HG03457 (cell line): ENCODE measurements at regions not wholly inside any gene's neighbourhood (a gene's known extent, or its start where the extent isn't known, plus 50 kb on each side); places are given as distances from the start of the nearest gene placed in this dataset.

Experiments
- ATAC-seq: cut with Tn5 transposase; IDR thresholded peaks from one replicate; pipeline ENCODE4 v1.9.1; 2021; ENCODE audit warnings: moderate number of reproducible peaks; ENCODE audit not compliant: unreplicated experiment

GRCh38 chr9:107727086-107727780 is 237.7 kb upstream of the KLF4 start:
- ATAC-seq: no peak

DNA sequence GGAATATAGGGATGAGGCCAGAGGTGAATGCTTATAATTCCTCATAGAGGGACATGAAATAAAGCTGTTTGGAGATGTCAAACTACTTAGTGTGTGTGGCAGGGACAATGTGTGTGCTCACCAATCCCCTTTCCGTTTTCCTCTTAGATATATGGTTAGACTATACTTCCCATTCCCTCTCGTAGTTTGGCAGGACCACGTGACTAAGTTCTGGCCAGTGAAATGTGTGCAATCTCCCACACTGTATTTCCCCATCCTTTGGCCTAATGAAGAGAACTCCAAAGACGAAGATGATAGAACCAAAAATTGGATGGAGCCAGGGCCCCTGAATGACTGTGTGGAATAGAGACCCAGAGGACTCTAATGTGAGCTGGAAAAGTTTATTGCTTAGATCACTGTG is 233.4 kb upstream of the KLF4 start:
- ATAC-seq: no peak

DNA sequence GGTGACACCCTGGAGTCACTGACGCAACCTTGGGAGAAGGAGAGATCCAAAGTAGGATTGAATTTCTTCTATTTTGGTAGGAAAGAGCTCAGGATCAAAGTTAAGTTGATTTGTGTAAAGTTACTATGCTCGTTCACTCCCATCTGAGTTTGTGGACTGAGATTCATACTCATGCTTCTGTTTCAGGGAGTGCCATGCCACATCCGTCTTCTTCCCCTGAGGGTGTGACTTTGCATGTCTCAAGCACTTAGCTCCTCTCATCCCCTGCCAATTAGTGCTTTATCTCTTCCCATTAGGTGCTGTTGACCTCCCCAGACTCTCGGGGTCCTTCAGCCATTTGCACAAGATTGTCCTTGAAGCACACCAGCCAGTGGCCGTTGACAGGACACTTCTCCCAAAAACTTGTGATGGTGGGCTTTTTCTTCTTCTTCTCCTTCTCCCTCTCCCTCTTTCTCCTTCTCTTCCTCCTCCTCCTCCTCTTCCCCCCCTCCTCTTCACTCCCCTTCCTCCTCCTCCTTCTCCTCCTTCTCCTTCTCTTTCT is 232.2 kb upstream of the KLF4 start:
- ATAC-seq: no peak

DNA sequence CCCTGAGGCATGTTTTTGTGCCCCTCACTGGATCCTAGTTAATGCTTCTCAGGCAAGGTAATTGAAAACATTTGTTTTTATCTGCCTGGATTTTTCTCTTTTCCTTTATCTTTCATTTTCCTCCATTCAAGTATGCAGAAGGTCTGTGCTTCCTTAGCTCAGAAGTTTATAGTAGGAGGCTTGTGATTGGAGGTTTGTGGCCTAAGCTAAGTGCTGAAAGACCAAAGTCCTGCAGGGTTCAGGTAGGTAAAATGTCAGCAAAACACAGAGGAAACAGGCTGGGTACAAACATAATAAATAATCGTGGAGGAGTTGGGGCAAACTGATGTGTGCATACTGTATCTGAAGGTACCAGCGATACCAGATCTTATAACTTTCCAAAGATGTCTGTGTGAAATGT is 230.9 kb upstream of the KLF4 start:
- ATAC-seq: no peak

DNA sequence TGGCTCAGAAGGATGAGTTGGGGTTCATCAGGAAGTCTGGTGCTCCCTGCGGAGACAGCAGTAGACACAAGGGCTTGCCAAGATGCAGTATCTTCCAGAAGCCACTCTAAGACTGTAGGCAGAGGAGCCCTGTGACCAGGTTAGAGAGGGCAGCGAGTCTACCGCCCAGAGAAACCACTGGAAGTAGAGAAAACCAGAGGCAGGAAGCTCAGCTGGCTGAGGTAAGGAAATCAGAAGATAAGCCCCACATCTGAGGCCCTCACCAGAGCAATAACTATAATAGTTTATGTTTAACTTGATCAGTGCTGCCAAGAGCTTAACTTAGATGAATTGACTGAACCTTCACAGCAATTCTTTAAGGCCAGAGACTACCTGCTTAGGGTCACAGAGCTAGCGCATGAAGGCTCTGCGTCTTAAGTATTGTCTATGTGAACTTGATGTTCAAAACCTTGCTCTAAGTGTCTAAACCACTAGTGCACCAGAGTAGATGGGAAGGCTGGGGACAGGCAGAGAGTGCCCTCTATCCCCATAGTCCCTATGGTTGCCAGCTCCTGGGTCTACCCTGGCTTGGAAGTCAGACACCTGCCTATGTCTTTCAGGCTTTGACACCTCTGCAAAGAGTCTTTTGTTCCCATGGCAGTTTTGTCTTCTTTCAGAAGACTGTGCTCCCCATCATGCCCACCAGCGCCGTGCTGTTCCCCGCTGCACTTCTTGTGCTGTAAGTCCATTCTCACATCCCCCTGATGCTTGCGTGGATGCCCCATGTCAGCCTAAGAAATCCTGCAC is 228.2 kb upstream of the KLF4 start:
- ATAC-seq: no peak

DNA sequence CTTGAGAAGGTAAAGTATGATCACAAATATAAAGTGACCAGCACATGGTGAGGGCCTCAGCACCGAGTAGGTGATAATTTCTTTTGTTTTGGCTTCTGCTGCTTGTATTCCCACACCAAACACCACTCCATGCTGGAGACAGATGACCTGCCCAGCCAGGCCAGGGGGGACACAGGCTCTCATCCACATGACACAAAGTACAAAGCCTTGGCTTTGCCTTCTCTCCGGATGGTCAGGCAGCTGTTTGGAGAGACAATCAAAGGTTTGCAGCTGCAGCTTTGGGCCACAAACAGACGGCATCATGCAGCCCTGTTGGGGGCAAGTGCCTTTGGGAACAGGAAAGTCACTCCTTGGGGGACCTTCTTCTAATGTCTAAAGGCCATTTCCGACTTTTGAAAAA is 226.2 kb upstream of the KLF4 start:
- ATAC-seq: no peak

- no peak for ATAC-seq
Observed at GRCh38 chr9:107713470-107713869, 223.9 kb upstream of the KLF4 start.

GRCh38 chr9:107712390-107712789 is 222.8 kb upstream of the KLF4 start:
- ATAC-seq: no peak

DNA sequence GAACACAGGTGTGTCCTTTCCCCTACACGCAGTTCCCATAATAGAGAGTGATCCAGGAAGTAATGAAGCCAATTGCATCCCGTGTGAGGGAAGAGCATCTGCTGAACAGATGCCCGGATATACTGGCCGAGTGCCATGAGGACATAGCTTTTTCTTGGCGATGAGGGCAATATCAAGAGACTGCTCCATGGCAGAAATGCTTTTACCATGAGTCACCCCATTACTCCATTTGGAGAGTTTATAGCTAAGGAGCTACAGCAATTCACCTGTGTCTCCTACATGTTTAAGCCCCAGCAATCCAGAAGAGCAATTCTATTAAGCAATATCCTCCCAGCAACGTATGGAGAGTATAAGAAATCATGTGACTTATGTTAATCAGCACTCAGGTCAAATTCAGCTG is 222.0 kb upstream of the KLF4 start:
- ATAC-seq: no peak

- ATAC-seq: no peak
Observed at GRCh38 chr9:107710953-107711352, 221.4 kb upstream of the KLF4 start.

DNA sequence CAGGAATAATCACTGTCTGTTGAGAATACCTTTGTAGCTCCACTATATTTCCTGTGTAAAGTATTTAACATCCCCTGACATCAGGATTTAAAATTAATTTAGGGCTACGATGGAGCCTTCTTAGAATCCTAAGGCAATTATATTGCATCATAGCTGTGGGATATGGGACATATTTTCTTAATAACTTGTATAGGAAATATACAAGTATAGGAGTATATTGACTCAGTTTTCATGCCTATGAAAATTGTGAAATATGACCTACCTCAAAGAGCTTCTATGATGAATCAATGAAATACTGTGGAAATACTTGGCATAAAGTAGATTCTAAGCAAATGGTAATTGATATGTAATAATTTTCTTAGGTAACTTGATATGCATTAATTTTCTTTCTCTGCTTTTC is 221.0 kb upstream of the KLF4 start:
- ATAC-seq: no peak

- no peak for ATAC-seq
Observed at GRCh38 chr9:107708791-107709190, 219.2 kb upstream of the KLF4 start.

DNA sequence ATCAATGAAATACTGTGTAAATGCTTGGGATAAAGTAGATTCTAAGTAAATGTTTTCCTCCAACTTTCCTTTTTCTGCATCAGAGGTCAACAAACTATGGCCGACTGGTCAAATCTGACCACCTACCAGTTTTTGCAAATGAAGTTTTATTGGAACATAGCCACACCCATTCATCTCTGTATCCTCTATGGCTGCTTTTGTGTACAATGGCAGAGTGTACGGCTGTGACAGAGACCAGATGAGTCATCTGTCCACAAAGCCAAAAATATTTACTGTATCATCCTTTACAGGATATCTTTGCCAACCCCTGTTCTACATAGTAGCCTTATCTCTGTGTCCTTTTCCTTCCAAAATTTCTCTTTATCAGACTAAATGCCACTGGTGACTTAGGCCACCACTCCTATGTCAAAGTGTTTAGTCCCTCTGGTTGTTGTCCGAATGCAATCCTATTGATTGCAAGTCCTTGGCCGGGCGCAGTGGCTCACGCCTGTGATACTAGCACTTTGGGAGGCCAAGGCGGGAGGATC is 218.4 kb upstream of the KLF4 start:
- no peak for ATAC-seq

DNA sequence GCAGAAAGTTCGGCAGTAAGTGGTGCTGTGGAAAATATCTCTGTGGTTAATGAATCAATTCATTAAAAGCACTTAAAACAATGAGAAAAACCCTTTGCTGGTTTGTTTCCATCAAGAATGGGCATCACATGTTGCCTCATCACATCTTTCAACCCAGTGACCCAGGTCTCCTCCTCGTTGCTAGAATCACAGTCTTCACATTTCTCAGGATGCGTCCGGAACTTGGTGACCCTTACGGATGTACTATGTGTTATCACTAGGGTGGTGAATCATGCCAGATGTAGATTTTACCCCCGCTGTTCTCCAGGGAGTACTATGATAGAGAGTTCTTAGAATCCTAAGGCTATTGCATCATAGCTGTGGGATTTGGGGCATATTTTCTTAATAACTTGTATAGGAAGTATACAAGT is 217.9 kb upstream of the KLF4 start:
- ATAC-seq: no peak

- ATAC-seq: no peak
Observed at GRCh38 chr9:107706701-107707427, 217.3 kb upstream of the KLF4 start.

DNA sequence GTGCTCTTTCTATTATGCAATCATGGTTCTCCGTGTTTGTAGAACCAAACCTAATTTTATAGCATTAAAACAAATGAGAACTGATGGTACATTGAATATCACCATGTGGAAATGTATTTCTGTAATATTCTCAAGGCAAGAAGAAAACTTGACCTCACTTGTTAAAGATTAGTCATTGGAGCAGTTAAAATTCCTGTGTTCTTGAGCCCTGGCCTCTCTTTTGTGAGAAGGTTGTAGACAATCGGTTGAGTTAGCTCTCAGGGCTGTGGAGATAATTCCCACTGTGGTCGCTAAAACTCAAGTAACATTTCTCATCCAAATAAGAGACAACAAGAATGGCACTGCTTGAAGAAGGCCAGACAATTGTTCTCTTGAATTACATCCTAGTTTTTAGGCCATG is 216.0 kb upstream of the KLF4 start:
- ATAC-seq: no peak

GRCh38 chr9:107704774-107705173 is 215.2 kb upstream of the KLF4 start:
- ATAC-seq: no peak

- ATAC-seq: no peak
Observed at GRCh38 chr9:107703651-107704050, 214.1 kb upstream of the KLF4 start.

- no peak for ATAC-seq
Observed at GRCh38 chr9:107700847-107701246, 211.3 kb upstream of the KLF4 start.

- no peak for ATAC-seq
Observed at GRCh38 chr9:107699231-107699630, 209.7 kb upstream of the KLF4 start.

- ATAC-seq: no peak
Observed at GRCh38 chr9:107698779-107699178, 209.2 kb upstream of the KLF4 start.
